Gastrocnemius medialis (tissue), 4 donors: ENCODE measurements at regions not wholly inside any gene's neighbourhood (a gene's known extent, or its start where the extent isn't known, plus 50 kb on each side); places are given as distances from the start of the nearest gene placed in this dataset.
"Not testable (repeated sequence)": the region's sequence is repeated elsewhere in the genome, so short reads cannot be mapped to it uniquely, and the experiment has no call there.

Experiments used
- ATAC-seq, 2 donors: fragments of 150-250 bp; one replicate each; pipeline ENCODE4 v1.9.1; 2016
- DNase-seq, 2 donors: peaks; one replicate each; pipeline ENCODE4 v3.0.0-alpha.2; 2019
- H3K27ac ChIP-seq, 4 donors: fragments of 200-600 bp; sonication (generic); 1 replicate in 1 of 4; 2 replicates in 3 of 4; pipeline ENCODE4 v1.5.1; 2016 to 2018; ENCODE audit warnings: mild to moderate bottlenecking in 2 of 4, moderate library complexity in 1 of 4
- H3K27me3 ChIP-seq, 3 donors: fragments of 200-600 bp; sonication (generic) in 2 of 3; 1 replicate in 1 of 3; 2 replicates in 2 of 3; pipeline versions ENCODE4 v1.5.1 to v1.6.0; 2016 to 2019; ENCODE audit warnings: mild to moderate bottlenecking in 1 of 3, moderate library complexity in 1 of 3
- H3K36me3 ChIP-seq, 2 donors: fragments of 200-600 bp; sonication (generic) in 1 of 2; one replicate each; pipeline ENCODE4 v1.5.1; 2017 to 2018
- H3K4me1 ChIP-seq, 2 donors: fragments of 200-600 bp; sonication (generic) in 1 of 2; one replicate each; pipeline ENCODE4 v1.5.1; 2016 to 2017; ENCODE audit warnings: mild to moderate bottlenecking in 2 of 2
- H3K4me3 ChIP-seq, 4 donors: fragments of 200-600 bp; sonication (generic) in 3 of 4; 1 replicate in 1 of 4; 2 replicates in 3 of 4; pipeline ENCODE4 v1.5.1; 2016 to 2019; ENCODE audit warnings: mild to moderate bottlenecking in 2 of 4
- H3K9me3 ChIP-seq, 3 donors: fragments of 200-600 bp; sonication (generic) in 2 of 3; 1 replicate in 1 of 3; 2 replicates in 2 of 3; pipeline ENCODE4 v1.5.1; 2016 to 2019
- CTCF ChIP-seq, 5 experiments: fragments of 450-650 bp in 3 of 5; fragments of 200-600 bp in 2 of 5; sonication (generic) in 2 of 5; IDR thresholded peaks in 4 of 5; conservative IDR thresholded peaks in 1 of 5; 1 replicate in 4 of 5; 2 replicates in 1 of 5; pipeline ENCODE4 v1.5.1; 2016 to 2019; ENCODE audit warnings: antibody characterized with exemption in 5 of 5, mild to moderate bottlenecking in 3 of 5, moderate library complexity in 3 of 5
- POLR2A ChIP-seq, 2 donors: fragments of 450-650 bp; IDR thresholded peaks; one replicate each; pipeline ENCODE4 v1.6.1; 2017; ENCODE audit warnings: antibody characterized with exemption in 2 of 2, mild to moderate bottlenecking in 2 of 2, moderate library complexity in 2 of 2
- in situ Hi-C, 4 donors: fragments of 200-750 bp; cut with MboI; loops; one replicate each; pipeline versions ENCODE4 v1.15.0 to v1.8.0; 2017; ENCODE audit warnings: low sequenced_read_pairs in 4 of 4
- intact Hi-C: fragments of 100-400 bp; cut with DNase I; formaldehyde crosslinking; loops from one replicate; pipeline ENCODE4 v1.15.1; 2023; ENCODE audit warnings: low total_unique reads

DNA sequence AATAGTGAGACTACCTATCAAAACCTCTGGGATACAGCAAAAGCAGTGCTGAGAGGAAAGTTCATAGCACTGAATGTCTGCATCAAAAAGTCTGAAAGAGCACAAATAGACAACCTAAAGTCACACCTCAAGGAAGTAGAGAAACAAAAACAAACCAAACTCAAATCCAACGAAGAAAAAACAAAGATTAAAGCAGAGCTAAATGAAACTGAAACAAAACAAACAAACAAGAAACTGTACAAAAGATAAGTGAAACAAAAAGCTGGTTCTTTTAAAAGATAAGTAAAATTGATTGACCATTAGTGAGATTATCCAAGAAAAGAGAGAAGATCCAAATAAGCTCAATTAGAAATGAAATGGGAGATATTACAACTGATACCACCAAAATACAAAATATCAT is 378.3 kb upstream of the NDST4 start:
- no peaks in the 10 kb centered on the region for H3K36me3 ChIP-seq
- no peak overlapping the region for H3K27ac ChIP-seq
- DNase-seq (no peak), ATAC-seq (no peak)
- TF ChIP-seq POLR2A (IDR thresholded peaks at IDR 0.05) (no peak), CTCF (IDR thresholded peaks at IDR 0.05 in 4 of 5, conservative IDR thresholded peaks at IDR 0.05 in 1 of 5) (no peak)
- H3K9me3 ChIP-seq = no peaks in the 10 kb centered on the region
- in situ Hi-C loops = no loop called here
- no peak overlapping the region for H3K4me3 ChIP-seq
- no peaks in the 10 kb centered on the region for H3K27me3 ChIP-seq
- H3K4me1 ChIP-seq = no peaks in the 10 kb centered on the region
- intact Hi-C loops = no loop called here

- in situ Hi-C loops (no loop called here), intact Hi-C loops (no loop called here)
- no peaks in the 10 kb centered on the region for H3K27me3 ChIP-seq
- DNase-seq (no peak), ATAC-seq (no peak)
- H3K4me1 ChIP-seq = no peaks in the 10 kb centered on the region
- H3K9me3 ChIP-seq = no peaks in the 10 kb centered on the region
- H3K36me3 ChIP-seq = no peaks in the 10 kb centered on the region
- TF ChIP-seq POLR2A (IDR thresholded peaks at IDR 0.05) (no peak), CTCF (IDR thresholded peaks at IDR 0.05 in 4 of 5, conservative IDR thresholded peaks at IDR 0.05 in 1 of 5) (no peak)
- no peak overlapping the region for H3K27ac ChIP-seq
- H3K4me3 ChIP-seq = no peak overlapping the region
Observed at GRCh38 chr4:115489279-115489678, 375.9 kb upstream of the NDST4 start.

DNA sequence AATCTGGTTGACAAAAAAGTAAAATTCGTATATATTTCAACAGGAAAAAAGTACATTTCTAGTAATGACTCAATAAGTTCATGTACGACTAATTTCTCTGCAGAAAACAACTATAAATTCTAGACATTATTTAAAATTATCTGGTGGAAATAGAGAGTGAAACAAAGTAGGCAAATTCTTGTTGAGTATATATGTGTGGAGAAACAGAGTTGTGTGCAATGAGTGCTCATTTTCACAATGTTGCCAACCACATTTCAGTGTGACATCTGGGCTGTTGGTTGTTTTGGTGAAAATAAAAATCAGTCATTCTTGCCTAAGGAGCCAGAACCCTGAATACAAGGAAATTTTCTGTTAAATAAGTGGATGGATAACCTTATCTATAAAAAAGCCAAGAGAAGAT is 372.0 kb upstream of the NDST4 start:
- no peaks in the 10 kb centered on the region for H3K27me3 ChIP-seq
- TF ChIP-seq POLR2A (IDR thresholded peaks at IDR 0.05) (no peak), CTCF (IDR thresholded peaks at IDR 0.05 in 4 of 5, conservative IDR thresholded peaks at IDR 0.05 in 1 of 5) (no peak)
- no peaks in the 10 kb centered on the region for H3K9me3 ChIP-seq
- no peak overlapping the region for H3K27ac ChIP-seq
- no peak overlapping the region for H3K4me3 ChIP-seq
- intact Hi-C loops (no loop called here), in situ Hi-C loops (no loop called here)
- H3K4me1 ChIP-seq = no peaks in the 10 kb centered on the region
- no peak for DNase-seq
- H3K36me3 ChIP-seq = no peaks in the 10 kb centered on the region
- ATAC-seq = no peak

- TF ChIP-seq CTCF (IDR thresholded peaks at IDR 0.05 in 4 of 5, conservative IDR thresholded peaks at IDR 0.05 in 1 of 5) (no peak), POLR2A (IDR thresholded peaks at IDR 0.05) (no peak)
- Histone ChIP-seq H3K9me3 (no peaks in the 10 kb centered on the region), H3K4me1 (no peaks in the 10 kb centered on the region), H3K27ac (no peak overlapping the region), H3K36me3 (no peaks in the 10 kb centered on the region), H3K27me3 (no peaks in the 10 kb centered on the region), H3K4me3 (no peak overlapping the region)
- ATAC-seq = no peak
- in situ Hi-C loops = no loop called here
- intact Hi-C loops = no loop called here
- DNase-seq = no peak
Observed at GRCh38 chr4:115484479-115484878, 371.1 kb upstream of the NDST4 start.

DNA sequence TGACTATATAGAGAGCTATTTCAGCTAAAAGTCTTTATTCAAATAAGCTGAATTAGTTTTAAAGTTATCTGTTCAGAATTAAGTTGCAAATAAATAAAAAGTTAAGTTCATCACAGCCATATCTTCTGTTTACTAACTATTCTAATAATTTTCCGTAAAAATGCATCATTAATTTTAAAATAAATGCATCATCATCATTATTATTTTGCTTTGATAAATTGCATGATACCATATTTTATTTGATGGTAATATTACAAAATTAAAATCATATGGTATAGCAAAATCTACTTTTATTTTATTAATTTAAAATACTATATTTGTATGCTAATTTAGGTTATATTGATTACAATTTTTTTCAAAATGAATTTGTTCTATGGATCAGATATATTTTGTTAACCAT is 357.3 kb upstream of the NDST4 start:
- ATAC-seq (no peak), DNase-seq (no peak)
- H3K4me3 ChIP-seq = no peak overlapping the region
- H3K36me3 ChIP-seq = no peaks in the 10 kb centered on the region
- H3K9me3 ChIP-seq = no peaks in the 10 kb centered on the region
- no peak for TF ChIP-seq POLR2A (IDR thresholded peaks at IDR 0.05)
- no peak for TF ChIP-seq CTCF (IDR thresholded peaks at IDR 0.05 in 4 of 5, conservative IDR thresholded peaks at IDR 0.05 in 1 of 5)
- H3K27me3 ChIP-seq = no peaks in the 10 kb centered on the region
- H3K27ac ChIP-seq = no peak overlapping the region
- in situ Hi-C loops (no loop called here), intact Hi-C loops (no loop called here)
- H3K4me1 ChIP-seq = no peaks in the 10 kb centered on the region

DNA sequence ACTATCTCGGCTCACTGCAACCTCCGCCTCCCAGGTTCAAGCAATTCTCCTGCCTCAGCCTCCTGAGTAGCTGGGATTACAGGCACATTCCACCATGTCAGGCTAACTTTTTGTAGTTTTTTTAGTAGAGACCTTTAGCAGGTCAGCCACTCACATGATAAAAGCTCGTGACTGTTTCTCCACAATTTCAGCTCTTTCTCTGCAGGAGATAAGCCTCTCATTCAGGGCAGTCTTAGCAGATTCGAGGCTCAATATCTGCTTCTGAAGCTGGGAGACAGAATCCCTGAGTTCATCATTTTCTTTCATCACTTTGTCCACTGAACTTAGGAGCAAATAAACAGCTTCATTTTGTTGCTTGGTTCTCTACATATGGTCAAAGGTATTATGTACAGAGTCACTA is 345.9 kb upstream of the NDST4 start:
- H3K9me3 ChIP-seq, H3K4me1 ChIP-seq, H3K36me3 ChIP-seq, in situ Hi-C loops, H3K27me3 ChIP-seq, H3K27ac ChIP-seq, ATAC-seq, intact Hi-C loops, DNase-seq, H3K4me3 ChIP-seq: not testable (repeated sequence)
